ENCODE measurements at regions not wholly inside any gene's neighbourhood (a gene's known extent, or its start where the extent isn't known, plus 50 kb on each side); places are given as distances from the start of the nearest gene placed in this dataset.
A peak's percentile ranks its signal among the peaks of the same experiment; 100 is the strongest.

GRCh38 chr2:217735899-217736298 is 266.9 kb downstream of the TNS1 start:
- H3K9me3 Mint-ChIP-seq (ENCODE audit: unreplicated experiment): peaks cover 1% of the 10 kb centered on the region

GRCh38 chr2:217735034-217735433 is 267.8 kb downstream of the TNS1 start:
- Histone ChIP-seq H3K27me3 (ENCODE audit: insufficient read depth, low read length) (no peaks in the 10 kb centered on the region), H3K4me3 (ENCODE audit: insufficient read depth, low read depth, low read length) (no peak overlapping the region), H3K4me1 (ENCODE audit: insufficient read depth, low read length) (peaks cover 20% of the 10 kb centered on the region), H3K4me2 (ENCODE audit: low read length) (no peak overlapping the region), H3K79me2 (ENCODE audit: insufficient read depth, low read length) (no peaks in the 10 kb centered on the region), H3K9ac (ENCODE audit: low read length) (no peak overlapping the region), H3K9me3 (ENCODE audit: insufficient read depth, low read depth, low read length) (no peaks in the 10 kb centered on the region), H3K27ac (ENCODE audit: low read depth, low read length) (no peak overlapping the region), H3K36me3 (ENCODE audit: insufficient read depth, low read length) (no peaks in the 10 kb centered on the region), H4K20me1 (ENCODE audit: insufficient read depth, low read length) (peaks cover 3% of the 10 kb centered on the region), H2AFZ (ENCODE audit: low read depth, low read length) (no peak overlapping the region)
- H3K4me3 Mint-ChIP-seq (ENCODE audit: unreplicated experiment): no peak overlapping the region
- H3K36me3 Mint-ChIP-seq (ENCODE audit: low read depth, unreplicated experiment): peaks cover 37% of the 10 kb centered on the region
- no peaks in the 10 kb centered on the region for H3K27me3 Mint-ChIP-seq (ENCODE audit: low read depth, unreplicated experiment)
- DNase-seq (ENCODE audit: low read depth) (no peak), FAIRE-seq (no peak)
- H3K4me1 Mint-ChIP-seq (ENCODE audit: low read depth, unreplicated experiment): peaks cover 41% of the 10 kb centered on the region
- TF ChIP-seq EZH2 (IDR thresholded peaks at IDR 0.05; ENCODE audit: insufficient read depth, low read length): no peak
- TF ChIP-seq CTCF (IDR thresholded peaks at IDR 0.05; ENCODE audit: insufficient read depth, low read depth, low read length): no peak
- H3K9me3 Mint-ChIP-seq (ENCODE audit: unreplicated experiment): peaks cover 3% of the 10 kb centered on the region
- no peak overlapping the region for H3K27ac Mint-ChIP-seq (ENCODE audit: unreplicated experiment)

More at GRCh38 chr2:217735899-217736298, 266.9 kb downstream of the TNS1 start:
- Histone ChIP-seq H3K4me3 (ENCODE audit: insufficient read depth, low read depth, low read length) (no peak overlapping the region), H2AFZ (ENCODE audit: low read depth, low read length) (no peak overlapping the region), H3K79me2 (ENCODE audit: insufficient read depth, low read length) (no peaks in the 10 kb centered on the region), H3K4me1 (ENCODE audit: insufficient read depth, low read length) (peaks cover 20% of the 10 kb centered on the region), H3K4me2 (ENCODE audit: low read length) (no peak overlapping the region), H3K9ac (ENCODE audit: low read length) (no peak overlapping the region), H3K27me3 (ENCODE audit: insufficient read depth, low read length) (no peaks in the 10 kb centered on the region), H3K36me3 (ENCODE audit: insufficient read depth, low read length) (no peaks in the 10 kb centered on the region), H3K9me3 (ENCODE audit: insufficient read depth, low read depth, low read length) (no peaks in the 10 kb centered on the region), H4K20me1 (ENCODE audit: insufficient read depth, low read length) (peaks cover 3% of the 10 kb centered on the region), H3K27ac (ENCODE audit: low read depth, low read length) (no peak overlapping the region)
- no peak for DNase-seq (ENCODE audit: low read depth)
- Mint-ChIP-seq H3K4me3 (ENCODE audit: unreplicated experiment) (no peak overlapping the region), H3K36me3 (ENCODE audit: low read depth, unreplicated experiment) (peaks cover 39% of the 10 kb centered on the region), H3K27ac (ENCODE audit: unreplicated experiment) (no peak overlapping the region), H3K4me1 (ENCODE audit: low read depth, unreplicated experiment) (peaks cover 45% of the 10 kb centered on the region), H3K27me3 (ENCODE audit: low read depth, unreplicated experiment) (no peaks in the 10 kb centered on the region)
- FAIRE-seq: no peak
- no peak for TF ChIP-seq CTCF (IDR thresholded peaks at IDR 0.05; ENCODE audit: insufficient read depth, low read depth, low read length)
- no peak for TF ChIP-seq EZH2 (IDR thresholded peaks at IDR 0.05; ENCODE audit: insufficient read depth, low read length)

GRCh38 chr2:217733461-217733860 is 269.3 kb downstream of the TNS1 start:
- Histone ChIP-seq H3K9me3 (ENCODE audit: insufficient read depth, low read depth, low read length) (no peaks in the 10 kb centered on the region), H2AFZ (ENCODE audit: low read depth, low read length) (no peak overlapping the region)

More at GRCh38 chr2:217733461-217733860, 269.3 kb downstream of the TNS1 start:
- DNase-seq (ENCODE audit: low read depth) (peak; percentile 37), FAIRE-seq (no peak)
- Histone ChIP-seq H3K27ac (ENCODE audit: low read depth, low read length) (no peak overlapping the region), H3K9ac (ENCODE audit: low read length) (no peak overlapping the region), H3K79me2 (ENCODE audit: insufficient read depth, low read length) (no peaks in the 10 kb centered on the region), H4K20me1 (ENCODE audit: insufficient read depth, low read length) (peaks cover 3% of the 10 kb centered on the region), H3K27me3 (ENCODE audit: insufficient read depth, low read length) (no peaks in the 10 kb centered on the region), H3K36me3 (ENCODE audit: insufficient read depth, low read length) (no peaks in the 10 kb centered on the region), H3K4me3 (ENCODE audit: insufficient read depth, low read depth, low read length) (no peak overlapping the region), H3K4me1 (ENCODE audit: insufficient read depth, low read length) (peaks cover 20% of the 10 kb centered on the region), H3K4me2 (ENCODE audit: low read length) (peak overlapping the region; percentile 38)
- TF ChIP-seq CTCF (IDR thresholded peaks at IDR 0.05; ENCODE audit: insufficient read depth, low read depth, low read length) (no peak), EZH2 (IDR thresholded peaks at IDR 0.05; ENCODE audit: insufficient read depth, low read length) (no peak)
- Mint-ChIP-seq H3K9me3 (ENCODE audit: unreplicated experiment) (peaks cover 3% of the 10 kb centered on the region), H3K4me1 (ENCODE audit: low read depth, unreplicated experiment) (peaks cover 38% of the 10 kb centered on the region), H3K27me3 (ENCODE audit: low read depth, unreplicated experiment) (no peaks in the 10 kb centered on the region), H3K27ac (ENCODE audit: unreplicated experiment) (peak overlapping the region; percentile 48), H3K36me3 (ENCODE audit: low read depth, unreplicated experiment) (peaks cover 28% of the 10 kb centered on the region), H3K4me3 (ENCODE audit: unreplicated experiment) (peak overlapping the region; percentile 8)
